Astrocyte (in vitro differentiated cells and primary cell): ENCODE measurements at regions not wholly inside any gene's neighbourhood (a gene's known extent, or its start where the extent isn't known, plus 50 kb on each side); places are given as distances from the start of the nearest gene placed in this dataset.

Experiments used
- EZH2 ChIP-seq: IDR thresholded peaks from 2 replicates; pipeline ENCODE4 v1.6.1; 2012; ENCODE audit warnings: mild to moderate bottlenecking, low read length, inconsistent platforms; ENCODE audit not compliant: insufficient read depth
- TF ChIP-seq, protein P1 (sequence below): IDR thresholded peaks from 2 replicates; pipeline ENCODE4 v1.5.1; 2011; ENCODE audit warnings: low read depth, mild to moderate bottlenecking, inconsistent platforms, low read length, moderate library complexity; ENCODE audit not compliant: insufficient read depth

DNA sequence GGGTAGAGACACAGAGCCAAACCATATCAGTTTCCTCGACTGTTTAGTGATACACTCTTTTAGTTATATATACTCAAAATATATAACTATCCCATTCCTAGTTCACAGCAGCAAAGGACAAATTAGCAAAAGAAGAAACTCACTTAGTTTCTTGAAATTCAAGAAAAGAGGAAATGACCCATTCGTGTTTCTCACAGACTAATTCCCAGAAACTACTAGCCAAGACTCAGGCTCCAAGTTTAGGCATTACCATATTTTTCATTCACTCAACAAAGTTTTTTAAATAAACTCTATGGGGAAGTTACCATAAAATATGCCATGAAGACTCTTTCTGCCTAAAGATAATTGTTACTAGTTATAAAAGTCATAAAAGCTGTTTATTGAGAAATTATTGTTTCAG is 152.3 kb upstream of the DAAM1 start:
- TF ChIP-seq, protein P1, sequence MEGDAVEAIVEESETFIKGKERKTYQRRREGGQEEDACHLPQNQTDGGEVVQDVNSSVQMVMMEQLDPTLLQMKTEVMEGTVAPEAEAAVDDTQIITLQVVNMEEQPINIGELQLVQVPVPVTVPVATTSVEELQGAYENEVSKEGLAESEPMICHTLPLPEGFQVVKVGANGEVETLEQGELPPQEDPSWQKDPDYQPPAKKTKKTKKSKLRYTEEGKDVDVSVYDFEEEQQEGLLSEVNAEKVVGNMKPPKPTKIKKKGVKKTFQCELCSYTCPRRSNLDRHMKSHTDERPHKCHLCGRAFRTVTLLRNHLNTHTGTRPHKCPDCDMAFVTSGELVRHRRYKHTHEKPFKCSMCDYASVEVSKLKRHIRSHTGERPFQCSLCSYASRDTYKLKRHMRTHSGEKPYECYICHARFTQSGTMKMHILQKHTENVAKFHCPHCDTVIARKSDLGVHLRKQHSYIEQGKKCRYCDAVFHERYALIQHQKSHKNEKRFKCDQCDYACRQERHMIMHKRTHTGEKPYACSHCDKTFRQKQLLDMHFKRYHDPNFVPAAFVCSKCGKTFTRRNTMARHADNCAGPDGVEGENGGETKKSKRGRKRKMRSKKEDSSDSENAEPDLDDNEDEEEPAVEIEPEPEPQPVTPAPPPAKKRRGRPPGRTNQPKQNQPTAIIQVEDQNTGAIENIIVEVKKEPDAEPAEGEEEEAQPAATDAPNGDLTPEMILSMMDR, result no peak
- TF ChIP-seq EZH2, result no peak
